DOHH2 (cell line): ENCODE measurements at regions not wholly inside any gene's neighbourhood (a gene's known extent, or its start where the extent isn't known, plus 50 kb on each side); places are given as distances from the start of the nearest gene placed in this dataset.

ENCODE experiments used
- H3F3A ChIP-seq: fragments of 200-600 bp; sonication (generic), shearing (Covaris generic); 2 replicates; pipeline ENCODE4 v1.6.0; 2016; ENCODE audit warnings: antibody characterized with exemption, mild to moderate bottlenecking; ENCODE audit not compliant: control insufficient read depth, insufficient read depth
- H3K27ac ChIP-seq: fragments of 200-600 bp; sonication (generic); 2 replicates; pipeline ENCODE4 v1.5.1; 2014; ENCODE audit warnings: low read depth, mild to moderate bottlenecking, low read length, moderate library complexity
- H3K27me3 ChIP-seq: fragments of 200-600 bp; sonication (generic); 2 replicates; pipeline ENCODE4 v1.6.1; 2014; ENCODE audit warnings: mild to moderate bottlenecking, low read length, mixed read lengths; ENCODE audit not compliant: control insufficient read depth
- H3K36me3 ChIP-seq: fragments of 200-600 bp; sonication (generic); 2 replicates; pipeline ENCODE4 v1.6.1; 2014; ENCODE audit warnings: mild to moderate bottlenecking, low read length, moderate library complexity, mixed read lengths; ENCODE audit not compliant: control insufficient read depth
- H3K4me1 ChIP-seq: fragments of 200-600 bp; sonication (generic); 2 replicates; pipeline ENCODE4 v1.6.1; 2014; ENCODE audit warnings: mild to moderate bottlenecking, low read length, mixed read lengths; ENCODE audit not compliant: control insufficient read depth
- H3K4me2 ChIP-seq: fragments of 200-600 bp; sonication (generic); 2 replicates; pipeline ENCODE4 v1.6.0; 2014; ENCODE audit warnings: mild to moderate bottlenecking, low read length, moderate library complexity
- H3K4me3 ChIP-seq: fragments of 200-600 bp; sonication (generic); 2 replicates; pipeline ENCODE4 v1.5.1; 2014; ENCODE audit warnings: mild to moderate bottlenecking, low read length, mixed read lengths
- H3K79me2 ChIP-seq: fragments of 200-600 bp; sonication (generic); 2 replicates; pipeline ENCODE4 v1.6.1; 2014; ENCODE audit warnings: mild to moderate bottlenecking, low read length, mixed read lengths; ENCODE audit not compliant: control insufficient read depth
- H3K9me2 ChIP-seq: fragments of 200-600 bp; sonication (generic); replicated peaks from 2 replicates; pipeline ENCODE4 v1.6.1; 2014; ENCODE audit warnings: mild to moderate bottlenecking, low read length, mixed read lengths; ENCODE audit not compliant: control insufficient read depth
- H3K9me3 ChIP-seq: fragments of 200-600 bp; sonication (generic); 2 replicates; pipeline ENCODE4 v1.6.1; 2014; ENCODE audit warnings: antibody characterized with exemption, low read length, mixed read lengths; ENCODE audit not compliant: control insufficient read depth, insufficient read depth
- H4K20me1 ChIP-seq: fragments of 200-600 bp; sonication (generic); 2 replicates; pipeline ENCODE4 v1.6.0; 2014; ENCODE audit warnings: low read depth, mild to moderate bottlenecking, antibody characterized with exemption, low read length, moderate library complexity; ENCODE audit not compliant: control insufficient read depth, insufficient read depth
- CTCF ChIP-seq: fragments of 200-600 bp; sonication (generic); IDR thresholded peaks from one replicate; pipeline ENCODE4 v1.5.1; 2014; ENCODE audit warnings: antibody characterized with exemption, mild to moderate bottlenecking, low read depth, low read length; ENCODE audit not compliant: poor library complexity, severe bottlenecking
- EZH2phosphoT487 ChIP-seq: fragments of 200-600 bp; sonication (generic); IDR thresholded peaks from 2 replicates; pipeline ENCODE4 v1.6.1; 2017; ENCODE audit warnings: borderline replicate concordance, mild to moderate bottlenecking, antibody characterized with exemption, low read length, moderate library complexity, mixed read lengths

GRCh38 chrX:45518552-45518951 lies 317.9 kb upstream of the DIPK2B start:
- H3K36me3 ChIP-seq = no peaks in the 10 kb centered on the region
- no peak overlapping the region for H3K4me2 ChIP-seq
- H3K4me1 ChIP-seq = no peaks in the 10 kb centered on the region
- no peaks in the 10 kb centered on the region for H3K27me3 ChIP-seq
- no peak overlapping the region for H3K27ac ChIP-seq
- H4K20me1 ChIP-seq = no peaks in the 10 kb centered on the region
- H3K79me2 ChIP-seq = no peaks in the 10 kb centered on the region
- no peak overlapping the region for H3K4me3 ChIP-seq
- no peaks in the 10 kb centered on the region for H3F3A ChIP-seq
- no peaks in the 10 kb centered on the region for H3K9me2 ChIP-seq
- TF ChIP-seq EZH2phosphoT487 (no peak), CTCF (no peak)
- no peaks in the 10 kb centered on the region for H3K9me3 ChIP-seq

GRCh38 chrX:45517090-45517973 lies 316.7 kb upstream of the DIPK2B start:
- H3K36me3 ChIP-seq = no peaks in the 10 kb centered on the region
- no peak for TF ChIP-seq CTCF
- no peak for TF ChIP-seq EZH2phosphoT487
- no peak overlapping the region for H3K27ac ChIP-seq
- H3F3A ChIP-seq = no peaks in the 10 kb centered on the region
- H3K9me2 ChIP-seq = no peaks in the 10 kb centered on the region
- no peak overlapping the region for H3K4me2 ChIP-seq
- no peak overlapping the region for H3K4me3 ChIP-seq
- no peaks in the 10 kb centered on the region for H3K4me1 ChIP-seq
- H3K27me3 ChIP-seq = no peaks in the 10 kb centered on the region
- H3K9me3 ChIP-seq = no peaks in the 10 kb centered on the region
- no peaks in the 10 kb centered on the region for H4K20me1 ChIP-seq
- no peaks in the 10 kb centered on the region for H3K79me2 ChIP-seq

GRCh38 chrX:45515262-45516215 lies 314.9 kb upstream of the DIPK2B start:
- Histone ChIP-seq H3K27ac (no peak overlapping the region), H3K4me2 (no peak overlapping the region), H3K9me2 (no peaks in the 10 kb centered on the region), H3K36me3 (no peaks in the 10 kb centered on the region), H4K20me1 (no peaks in the 10 kb centered on the region), H3K79me2 (no peaks in the 10 kb centered on the region), H3K27me3 (no peaks in the 10 kb centered on the region), H3K4me3 (no peak overlapping the region), H3F3A (no peaks in the 10 kb centered on the region), H3K9me3 (no peaks in the 10 kb centered on the region), H3K4me1 (no peaks in the 10 kb centered on the region)
- TF ChIP-seq EZH2phosphoT487 (no peak), CTCF (peak; percentile 23)
